ENCODE measurements at regions not wholly inside any gene's neighbourhood (a gene's known extent, or its start where the extent isn't known, plus 50 kb on each side); places are given as distances from the start of the nearest gene placed in this dataset.

- TF ChIP-seq CTCF (conservative IDR thresholded peaks at IDR 0.05; ENCODE audit: low read depth in 2 of 2), result no peak
- no peak for TF ChIP-seq POLR2AphosphoS5 (IDR thresholded peaks at IDR 0.05; ENCODE audit: low read depth)
- no peak for TF ChIP-seq EZH2 (IDR thresholded peaks at IDR 0.05; ENCODE audit: low read depth, unreplicated experiment)
- no peak for TF ChIP-seq REST (IDR thresholded peaks at IDR 0.05; ENCODE audit: unreplicated experiment)
- TF ChIP-seq EZH2phosphoT487 (IDR thresholded peaks at IDR 0.05; ENCODE audit: unreplicated experiment), result no peak
- TF ChIP-seq CREB1 (CRISPR knock-in tag; IDR thresholded peaks at IDR 0.05; ENCODE audit: low read depth), result no peak
- no peak for TF ChIP-seq JUNB (IDR thresholded peaks at IDR 0.05; ENCODE audit: unreplicated experiment)
These were observed 458.4 kb upstream of the RGS6 start for GRCh38 chr14:71473843-71474242.

Data from GM23338 (cell line).